ENCODE measurements at regions not wholly inside any gene's neighbourhood (a gene's known extent, or its start where the extent isn't known, plus 50 kb on each side); places are given as distances from the start of the nearest gene placed in this dataset.

- H3K4me3 Mint-ChIP-seq (ENCODE audit: low read depth) = no peak overlapping the region
- peaks cover 24% of the 10 kb centered on the region for H3K9me3 Mint-ChIP-seq
Measured at GRCh38 chr5:125346316-125346715, 599.9 kb upstream of the ZNF608 start.

GRCh38 chr5:125348221-125348692, 601.8 kb upstream of the ZNF608 start:
- no peak overlapping the region for H3K4me3 Mint-ChIP-seq (ENCODE audit: low read depth)
- intact Hi-C loops (cut with micrococcal nuclease) = no loop called here
- H3K36me3 Mint-ChIP-seq (ENCODE audit: low read depth) = no peaks in the 10 kb centered on the region
- no peak for DNase-seq (ENCODE audit: low spot score)
- H3K27ac Mint-ChIP-seq = no peak overlapping the region
- H3K27me3 Mint-ChIP-seq (ENCODE audit: low read depth) = no peaks in the 10 kb centered on the region
- peaks cover 19% of the 10 kb centered on the region for H3K9me3 Mint-ChIP-seq
- H3K4me1 Mint-ChIP-seq (ENCODE audit: low read depth) = no peaks in the 10 kb centered on the region

More at GRCh38 chr5:125346316-125346715, 599.9 kb upstream of the ZNF608 start:
- H3K36me3 Mint-ChIP-seq (ENCODE audit: low read depth) = no peaks in the 10 kb centered on the region
- H3K27ac Mint-ChIP-seq = no peak overlapping the region
- H3K4me1 Mint-ChIP-seq (ENCODE audit: low read depth) = no peaks in the 10 kb centered on the region
- no peaks in the 10 kb centered on the region for H3K27me3 Mint-ChIP-seq (ENCODE audit: low read depth)
- DNase-seq (ENCODE audit: low spot score) = no peak
- intact Hi-C loops (cut with micrococcal nuclease) = no loop called here

- H3K9me3 Mint-ChIP-seq = peaks cover 13% of the 10 kb centered on the region
- no peaks in the 10 kb centered on the region for H3K36me3 Mint-ChIP-seq (ENCODE audit: low read depth)
- no peaks in the 10 kb centered on the region for H3K4me1 Mint-ChIP-seq (ENCODE audit: low read depth)
- H3K27ac Mint-ChIP-seq = no peak overlapping the region
- no peaks in the 10 kb centered on the region for H3K27me3 Mint-ChIP-seq (ENCODE audit: low read depth)
- intact Hi-C loops (cut with micrococcal nuclease) = no loop called here
- no peak overlapping the region for H3K4me3 Mint-ChIP-seq (ENCODE audit: low read depth)
- DNase-seq (ENCODE audit: low spot score) = no peak
Measured at GRCh38 chr5:125348936-125349831, 602.7 kb upstream of the ZNF608 start.

- Mint-ChIP-seq H3K27me3 (ENCODE audit: low read depth) (no peaks in the 10 kb centered on the region), H3K4me3 (ENCODE audit: low read depth) (no peak overlapping the region), H3K4me1 (ENCODE audit: low read depth) (no peaks in the 10 kb centered on the region), H3K27ac (no peak overlapping the region), H3K9me3 (peaks cover 27% of the 10 kb centered on the region), H3K36me3 (ENCODE audit: low read depth) (no peaks in the 10 kb centered on the region)
- no peak for DNase-seq (ENCODE audit: low spot score)
- intact Hi-C loops (cut with micrococcal nuclease) = no loop called here
Measured at GRCh38 chr5:125357660-125358059, 611.2 kb upstream of the ZNF608 start.

GRCh38 chr5:125365747-125366146, 619.3 kb upstream of the ZNF608 start:
- no peak for DNase-seq (ENCODE audit: low spot score)
- H3K27ac Mint-ChIP-seq = no peak overlapping the region
- no peak overlapping the region for H3K4me3 Mint-ChIP-seq (ENCODE audit: low read depth)
- H3K27me3 Mint-ChIP-seq (ENCODE audit: low read depth) = no peaks in the 10 kb centered on the region
- H3K36me3 Mint-ChIP-seq (ENCODE audit: low read depth) = no peaks in the 10 kb centered on the region
- H3K4me1 Mint-ChIP-seq (ENCODE audit: low read depth) = no peaks in the 10 kb centered on the region
- intact Hi-C loops (cut with micrococcal nuclease) = no loop called here
- H3K9me3 Mint-ChIP-seq = peaks cover 13% of the 10 kb centered on the region

GRCh38 chr5:125367702-125368101, 621.3 kb upstream of the ZNF608 start:
- intact Hi-C loops (cut with micrococcal nuclease) = no loop called here
- Mint-ChIP-seq H3K4me3 (ENCODE audit: low read depth) (no peak overlapping the region), H3K4me1 (ENCODE audit: low read depth) (no peaks in the 10 kb centered on the region), H3K9me3 (peaks cover 13% of the 10 kb centered on the region), H3K36me3 (ENCODE audit: low read depth) (no peaks in the 10 kb centered on the region), H3K27ac (no peak overlapping the region), H3K27me3 (ENCODE audit: low read depth) (no peaks in the 10 kb centered on the region)
- no peak for DNase-seq (ENCODE audit: low spot score)

GRCh38 chr5:125370461-125371205, 624.2 kb upstream of the ZNF608 start:
- no peak for DNase-seq (ENCODE audit: low spot score)
- no peak overlapping the region for H3K4me3 Mint-ChIP-seq (ENCODE audit: low read depth)
- no peaks in the 10 kb centered on the region for H3K36me3 Mint-ChIP-seq (ENCODE audit: low read depth)
- H3K27ac Mint-ChIP-seq = no peak overlapping the region
- peaks cover 10% of the 10 kb centered on the region for H3K9me3 Mint-ChIP-seq
- H3K4me1 Mint-ChIP-seq (ENCODE audit: low read depth) = no peaks in the 10 kb centered on the region
- no peaks in the 10 kb centered on the region for H3K27me3 Mint-ChIP-seq (ENCODE audit: low read depth)
- intact Hi-C loops (cut with micrococcal nuclease) = no loop called here

GRCh38 chr5:125372694-125373631, 626.5 kb upstream of the ZNF608 start:
- H3K4me3 Mint-ChIP-seq (ENCODE audit: low read depth) = no peak overlapping the region
- H3K27me3 Mint-ChIP-seq (ENCODE audit: low read depth) = no peaks in the 10 kb centered on the region
- intact Hi-C loops (cut with micrococcal nuclease) = no loop called here
- H3K4me1 Mint-ChIP-seq (ENCODE audit: low read depth) = no peaks in the 10 kb centered on the region
- peaks cover 1% of the 10 kb centered on the region for H3K9me3 Mint-ChIP-seq
- H3K27ac Mint-ChIP-seq = no peak overlapping the region
- no peak for DNase-seq (ENCODE audit: low spot score)
- no peaks in the 10 kb centered on the region for H3K36me3 Mint-ChIP-seq (ENCODE audit: low read depth)

- H3K27ac Mint-ChIP-seq = no peak overlapping the region
- peaks cover 3% of the 10 kb centered on the region for H3K9me3 Mint-ChIP-seq
- H3K36me3 Mint-ChIP-seq (ENCODE audit: low read depth) = no peaks in the 10 kb centered on the region
- H3K27me3 Mint-ChIP-seq (ENCODE audit: low read depth) = no peaks in the 10 kb centered on the region
- intact Hi-C loops (cut with micrococcal nuclease) = no loop called here
- no peak overlapping the region for H3K4me3 Mint-ChIP-seq (ENCODE audit: low read depth)
- no peaks in the 10 kb centered on the region for H3K4me1 Mint-ChIP-seq (ENCODE audit: low read depth)
- no peak for DNase-seq (ENCODE audit: low spot score)
Measured at GRCh38 chr5:125375143-125375542, 628.7 kb upstream of the ZNF608 start.

- H3K9me3 Mint-ChIP-seq = peaks cover 3% of the 10 kb centered on the region
- no peak overlapping the region for H3K4me3 Mint-ChIP-seq (ENCODE audit: low read depth)
- no peak for DNase-seq (ENCODE audit: low spot score)
- H3K27me3 Mint-ChIP-seq (ENCODE audit: low read depth) = no peaks in the 10 kb centered on the region
- no peaks in the 10 kb centered on the region for H3K4me1 Mint-ChIP-seq (ENCODE audit: low read depth)
- intact Hi-C loops (cut with micrococcal nuclease) = no loop called here
- H3K36me3 Mint-ChIP-seq (ENCODE audit: low read depth) = no peaks in the 10 kb centered on the region
- no peak overlapping the region for H3K27ac Mint-ChIP-seq
Measured at GRCh38 chr5:125376059-125376641, 629.7 kb upstream of the ZNF608 start.

- Mint-ChIP-seq H3K9me3 (peaks cover 3% of the 10 kb centered on the region), H3K36me3 (ENCODE audit: low read depth) (no peaks in the 10 kb centered on the region), H3K4me1 (ENCODE audit: low read depth) (no peaks in the 10 kb centered on the region), H3K27me3 (ENCODE audit: low read depth) (no peaks in the 10 kb centered on the region), H3K4me3 (ENCODE audit: low read depth) (no peak overlapping the region), H3K27ac (no peak overlapping the region)
- DNase-seq (ENCODE audit: low spot score) = no peak
- intact Hi-C loops (cut with micrococcal nuclease) = no loop called here
Measured at GRCh38 chr5:125377141-125377540, 630.7 kb upstream of the ZNF608 start.

- Mint-ChIP-seq H3K4me1 (ENCODE audit: low read depth) (no peaks in the 10 kb centered on the region), H3K4me3 (ENCODE audit: low read depth) (no peak overlapping the region), H3K27ac (no peak overlapping the region), H3K36me3 (ENCODE audit: low read depth) (no peaks in the 10 kb centered on the region), H3K27me3 (ENCODE audit: low read depth) (no peaks in the 10 kb centered on the region), H3K9me3 (peaks cover 3% of the 10 kb centered on the region)
- no peak for DNase-seq (ENCODE audit: low spot score)
- intact Hi-C loops (cut with micrococcal nuclease) = no loop called here
Measured at GRCh38 chr5:125381290-125381689, 634.9 kb upstream of the ZNF608 start.

Measured in activated T-helper 2 cell treated with anti-CD3 and anti-CD28 coated beads, Interferon-gamma antibody, Interleukin-2, Interleukin-4, amounts not matched to agents 10 μg/mL and 5 μg/mL and 100 μg/mL, durations not matched to agents 14 hours and 24 hours and 36 hours (primary cell).